HEK293T (cell line): ENCODE measurements at regions not wholly inside any gene's neighbourhood (a gene's known extent, or its start where the extent isn't known, plus 50 kb on each side); places are given as distances from the start of the nearest gene placed in this dataset.

Experiments used
- BHLHE40 ChIP-seq: fragments of 450-650 bp; IDR thresholded peaks from 2 replicates; pipeline ENCODE4 v1.6.1; 2016; ENCODE audit warnings: mild to moderate bottlenecking, moderate library complexity, borderline replicate concordance
- ELF4 ChIP-seq: fragments of 450-650 bp; IDR thresholded peaks from 2 replicates; pipeline ENCODE4 v1.6.1; 2017; ENCODE audit warnings: antibody characterized with exemption

DNA sequence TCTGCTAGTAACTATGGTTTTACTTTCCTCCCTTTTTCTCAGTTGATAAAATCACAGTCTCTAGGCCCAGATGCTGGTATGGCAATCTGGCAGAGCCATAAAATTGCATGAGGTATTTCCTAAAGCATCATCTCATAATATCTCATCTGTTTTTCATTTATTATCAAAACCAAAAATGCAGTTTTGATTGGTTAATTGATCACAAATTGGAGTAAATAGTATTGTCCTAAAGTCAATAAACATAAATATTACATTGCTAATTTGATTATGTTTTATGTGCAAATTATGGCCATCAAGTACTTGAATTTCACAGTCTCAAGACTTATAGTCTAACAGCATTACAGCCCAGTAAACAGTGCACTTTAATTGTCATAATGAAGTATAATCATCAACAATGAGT is 2365.6 kb downstream of the ARAP2 start:
- no peak for TF ChIP-seq BHLHE40
- no peak for TF ChIP-seq ELF4
